Fibroblast of mammary gland (primary cell): ENCODE measurements at regions not wholly inside any gene's neighbourhood (a gene's known extent, or its start where the extent isn't known, plus 50 kb on each side); places are given as distances from the start of the nearest gene placed in this dataset.
"Not testable (repeated sequence)": the region's sequence is repeated elsewhere in the genome, so short reads cannot be mapped to it uniquely, and the experiment has no call there.

Experiments used
- DNase-seq: peaks from one replicate; pipeline ENCODE4 v3.0.0-alpha.2; 2010; ENCODE audit warnings: low read depth
- H3K4me3 ChIP-seq: 2 replicates; pipeline ENCODE4 v1.5.1; 2011; ENCODE audit warnings: low read depth, mild to moderate bottlenecking, low read length, moderate library complexity; ENCODE audit not compliant: control insufficient read depth
- TF ChIP-seq, protein P1 (sequence below): conservative IDR thresholded peaks from 2 replicates; pipeline ENCODE4 v1.5.1; 2011; ENCODE audit warnings: low read depth, low read length, inconsistent platforms; ENCODE audit not compliant: control insufficient read depth, insufficient read depth

DNA sequence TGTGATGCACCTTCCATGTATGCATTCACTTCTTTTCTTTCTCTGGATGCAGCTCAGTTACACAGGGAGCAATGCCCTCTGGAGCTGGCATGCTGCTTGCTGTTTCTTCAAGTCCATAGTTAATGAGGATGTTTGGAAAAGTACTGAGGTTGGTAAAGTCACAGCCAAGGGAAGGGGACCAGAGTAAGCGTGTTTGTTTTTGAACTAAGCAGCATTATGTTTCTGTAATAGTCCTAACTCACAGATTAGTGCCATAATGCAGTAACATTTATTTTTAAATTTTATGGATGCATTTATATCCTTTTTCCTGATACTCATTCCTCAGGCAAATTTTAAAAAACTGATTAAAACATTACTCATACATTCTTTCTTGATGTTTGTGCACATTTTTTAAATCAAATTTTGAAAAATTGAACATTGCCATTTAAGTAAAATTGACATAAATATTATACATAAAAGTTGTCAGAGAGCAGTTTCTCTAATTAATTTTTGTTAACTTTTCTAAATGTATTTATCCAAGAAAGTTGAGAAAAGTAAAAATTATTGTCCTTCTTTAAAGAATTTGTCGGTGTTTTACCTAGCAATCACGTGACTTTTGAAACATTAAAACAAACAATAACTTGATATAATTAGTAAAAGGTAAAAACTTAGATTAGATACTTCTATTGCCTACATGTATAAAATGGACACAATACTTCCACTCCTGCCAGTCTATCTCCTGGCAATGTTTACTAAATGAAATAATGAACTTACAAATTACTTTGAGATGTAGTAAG, 659.6 kb upstream of the ANKRD30A start:
- TF ChIP-seq, protein P1, sequence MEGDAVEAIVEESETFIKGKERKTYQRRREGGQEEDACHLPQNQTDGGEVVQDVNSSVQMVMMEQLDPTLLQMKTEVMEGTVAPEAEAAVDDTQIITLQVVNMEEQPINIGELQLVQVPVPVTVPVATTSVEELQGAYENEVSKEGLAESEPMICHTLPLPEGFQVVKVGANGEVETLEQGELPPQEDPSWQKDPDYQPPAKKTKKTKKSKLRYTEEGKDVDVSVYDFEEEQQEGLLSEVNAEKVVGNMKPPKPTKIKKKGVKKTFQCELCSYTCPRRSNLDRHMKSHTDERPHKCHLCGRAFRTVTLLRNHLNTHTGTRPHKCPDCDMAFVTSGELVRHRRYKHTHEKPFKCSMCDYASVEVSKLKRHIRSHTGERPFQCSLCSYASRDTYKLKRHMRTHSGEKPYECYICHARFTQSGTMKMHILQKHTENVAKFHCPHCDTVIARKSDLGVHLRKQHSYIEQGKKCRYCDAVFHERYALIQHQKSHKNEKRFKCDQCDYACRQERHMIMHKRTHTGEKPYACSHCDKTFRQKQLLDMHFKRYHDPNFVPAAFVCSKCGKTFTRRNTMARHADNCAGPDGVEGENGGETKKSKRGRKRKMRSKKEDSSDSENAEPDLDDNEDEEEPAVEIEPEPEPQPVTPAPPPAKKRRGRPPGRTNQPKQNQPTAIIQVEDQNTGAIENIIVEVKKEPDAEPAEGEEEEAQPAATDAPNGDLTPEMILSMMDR: no peak
- H3K4me3 ChIP-seq: no peak overlapping the region
- no peak for DNase-seq

DNA sequence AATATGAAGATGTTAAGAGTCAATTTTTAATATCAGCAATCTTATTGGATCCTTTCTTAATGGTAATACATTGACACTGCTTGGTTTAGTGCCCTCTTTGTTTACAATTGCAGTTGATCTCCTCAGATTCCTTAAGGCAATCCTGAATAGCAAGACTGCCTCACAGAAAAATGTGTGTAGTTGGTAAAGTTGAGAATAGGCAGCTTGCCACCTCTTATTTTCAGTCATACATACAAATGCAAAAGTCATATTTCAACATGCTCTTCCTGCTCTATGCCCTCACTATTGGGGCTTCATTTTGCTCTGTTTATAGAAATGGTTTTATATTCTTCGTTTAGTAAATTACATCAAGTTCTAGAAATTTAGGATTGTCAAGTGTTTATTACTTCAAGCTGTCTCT, 661.1 kb upstream of the ANKRD30A start:
- DNase-seq: no peak
- TF ChIP-seq, protein P1: no peak
- no peak overlapping the region for H3K4me3 ChIP-seq

DNA sequence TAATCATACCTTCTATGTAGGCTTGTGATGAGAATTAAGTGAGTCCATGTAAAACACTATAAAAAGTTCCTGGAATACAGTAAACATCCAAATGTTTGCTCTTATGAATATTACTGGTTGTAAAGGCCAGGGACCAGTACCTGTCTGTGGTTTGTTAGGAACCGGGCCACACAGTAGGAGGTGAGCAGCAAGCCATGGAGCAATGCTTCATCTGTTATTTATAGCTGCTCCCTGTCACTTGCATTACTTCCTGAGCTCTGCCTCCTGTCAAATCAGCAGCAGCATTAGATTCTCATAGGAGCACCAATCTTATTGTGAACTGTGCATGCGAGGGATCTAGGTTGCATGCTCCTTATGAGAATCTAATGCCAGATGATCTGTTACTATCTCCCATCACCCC, 662.0 kb upstream of the ANKRD30A start:
- TF ChIP-seq, protein P1: no peak
- H3K4me3 ChIP-seq: no peak overlapping the region
- DNase-seq: no peak

DNA sequence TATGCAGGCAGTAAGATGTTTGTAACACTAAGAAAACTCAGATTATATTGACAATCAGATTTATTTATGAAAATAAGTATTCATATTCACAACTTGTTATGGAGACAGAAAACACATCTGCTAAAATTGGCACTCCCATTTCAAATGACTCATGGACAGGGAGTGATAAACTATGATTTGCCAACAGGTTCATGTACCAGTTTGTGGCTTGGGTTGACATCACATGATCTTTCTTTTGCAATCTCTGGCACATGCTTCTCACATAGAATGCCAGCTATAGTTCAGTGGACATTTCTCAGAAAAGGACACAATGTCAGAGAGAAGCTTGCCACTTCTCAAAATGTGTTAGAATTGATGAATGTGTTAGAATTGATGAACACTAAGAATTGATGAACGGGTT, 663.2 kb upstream of the ANKRD30A start:
- no peak overlapping the region for H3K4me3 ChIP-seq
- peak; percentile 78 for DNase-seq
- TF ChIP-seq, protein P1: no peak

DNA sequence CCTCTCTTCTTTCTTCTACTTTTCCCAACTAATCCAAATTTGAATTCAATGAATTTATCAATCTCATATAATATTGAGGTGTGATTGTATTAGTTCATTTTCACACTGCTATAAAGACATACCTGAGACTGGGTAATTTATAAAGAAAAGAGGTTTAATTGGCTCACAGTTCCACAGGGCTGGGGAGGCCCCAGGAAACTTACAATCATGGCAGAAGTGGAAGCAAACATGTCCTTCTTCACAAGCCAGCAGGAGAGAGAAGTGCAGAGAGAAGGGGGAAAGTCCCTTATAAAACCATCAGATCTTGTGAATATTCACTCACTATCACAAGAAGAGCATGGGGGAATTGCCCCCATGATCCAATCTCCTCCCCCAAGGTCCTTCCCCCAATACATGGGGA, 667.0 kb upstream of the ANKRD30A start:
- not testable (repeated sequence) for H3K4me3 ChIP-seq, DNase-seq

DNA sequence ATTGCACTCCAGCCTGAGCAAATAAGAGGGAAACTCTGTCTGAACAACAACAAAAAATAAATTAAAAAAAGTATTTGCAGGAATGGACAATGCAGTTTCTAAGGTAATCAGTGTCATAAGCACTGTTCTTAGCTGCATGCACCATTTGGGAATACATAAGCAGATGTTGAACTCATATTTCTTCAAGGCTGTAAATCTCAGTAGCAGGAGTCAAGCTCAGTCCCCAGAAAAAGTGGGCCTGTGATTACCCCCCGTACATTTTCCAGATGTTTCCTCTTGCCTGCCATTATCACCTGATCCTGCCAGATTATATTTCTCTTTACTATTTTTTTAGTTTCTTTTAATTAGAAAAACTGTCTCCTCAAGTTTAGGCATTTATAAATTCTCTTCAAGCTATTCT, 667.6 kb upstream of the ANKRD30A start:
- no peak overlapping the region for H3K4me3 ChIP-seq
- no peak for DNase-seq
- TF ChIP-seq, protein P1: no peak

DNA sequence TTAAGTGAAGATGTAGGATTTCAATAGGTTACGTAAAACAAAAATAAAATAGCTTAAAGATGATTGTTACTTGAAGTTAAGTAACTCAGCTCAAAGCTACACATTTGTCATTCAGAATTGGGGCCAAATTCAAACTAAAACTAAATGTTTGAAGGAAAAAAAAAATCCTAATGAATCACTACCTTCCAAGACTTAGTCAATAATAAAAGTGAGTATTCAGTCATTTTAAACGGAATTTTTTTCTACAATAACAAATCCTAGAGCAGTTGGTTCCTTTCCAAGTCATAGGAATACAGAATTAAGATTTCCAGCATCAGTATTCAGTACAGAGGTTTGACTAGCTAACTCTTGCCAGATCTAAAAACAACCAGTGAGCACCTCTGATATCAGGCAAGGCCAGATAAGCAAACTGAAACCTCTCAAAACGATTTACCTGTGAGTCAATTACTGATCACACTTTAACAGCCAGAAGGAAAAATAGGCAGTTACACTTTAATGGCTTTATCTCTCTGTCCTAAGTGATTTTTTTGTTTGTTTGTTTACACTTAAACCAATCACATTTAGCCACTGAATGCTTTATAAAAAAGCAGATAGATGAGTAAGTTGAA, 669.8 kb upstream of the ANKRD30A start:
- DNase-seq: peak; percentile 30
- H3K4me3 ChIP-seq: no peak overlapping the region
- TF ChIP-seq, protein P1: no peak
